HepG2 (cell line): ENCODE measurements at regions not wholly inside any gene's neighbourhood (a gene's known extent, or its start where the extent isn't known, plus 50 kb on each side); places are given as distances from the start of the nearest gene placed in this dataset.

Experiments used
- ATAC-seq: fragments of 200-7000 bp; cut with Tn5 transposase; 3 replicates; pipeline ENCODE4 v1.9.1; 2020; ENCODE audit warnings: mild to moderate bottlenecking, moderate library complexity
- BruUV-seq: library from RNA; stranded (reverse); fragments of 400-500 nt; replicated peaks from 2 replicates; lab custom pipeline; 2021; lab: Mats Ljungman, UMichigan
- CTCF ChIA-PET: fragments of 300-600 bp; formaldehyde crosslinking; extraction: SDS; loops from one replicate; lab custom pipeline; 2021; ENCODE audit warnings: low total read pairs, inconsistent platforms, low intra/inter-chr PET ratio; lab: Yijun Ruan, JAX
- POLR2A ChIA-PET: fragments of 350-600 bp; sonication (Branson Sonifier 250); formaldehyde crosslinking; loops from one replicate; lab custom pipeline; 2020; ENCODE audit warnings: antibody characterized with exemption, inconsistent platforms; lab: Yijun Ruan, JAX
- DNase-seq: peaks from one replicate; pipeline ENCODE4 v3.0.0-alpha.2; 2015; ENCODE audit warnings: low spot score
- FAIRE-seq: peaks from 3 replicates; lab custom pipeline; 2011; peaks lifted over from hg19 to GRCh38; lab: Jason Lieb, UNC
- H2AFZ ChIP-seq: one replicate; pipeline ENCODE4 v1.6.1; 2011; ENCODE audit warnings: low read length, inconsistent platforms
- H3K27ac ChIP-seq: fragments of 300-600 bp; 3 replicates; pipeline ENCODE4 v1.8.0; 2011; ENCODE audit warnings: mixed run types, mild to moderate bottlenecking, mixed read lengths, low read length, inconsistent platforms; ENCODE audit not compliant: insufficient read depth; ENCODE audit errors: extremely low read length
- H3K27me3 ChIP-seq, 2 experiments: fragments of 200-600 bp in 1 of 2; 2 replicates in 1 of 2; 3 replicates in 1 of 2; pipeline versions ENCODE4 v1.6.0 to v1.8.0; 2011; ENCODE audit warnings: low read length in 2 of 2, mild to moderate bottlenecking in 2 of 2, moderate library complexity in 2 of 2, inconsistent platforms in 1 of 2; ENCODE audit not compliant: insufficient read depth in 2 of 2, control insufficient read depth in 1 of 2
- H3K36me3 ChIP-seq, 2 experiments: fragments of 200-600 bp in 1 of 2; replicated peaks in 1 of 2; 2 replicates in 1 of 2; 3 replicates in 1 of 2; pipeline versions ENCODE4 v1.5.1 to v1.8.0; 2011; ENCODE audit warnings: low read length in 2 of 2, inconsistent platforms in 1 of 2; ENCODE audit not compliant: insufficient read depth in 2 of 2, control insufficient read depth in 1 of 2
- H3K4me1 ChIP-seq: 2 replicates; pipeline ENCODE4 v1.5.1; 2012; ENCODE audit warnings: low read length, inconsistent platforms; ENCODE audit not compliant: insufficient read depth
- H3K4me2 ChIP-seq: 2 replicates; pipeline ENCODE4 v1.6.0; 2011; ENCODE audit warnings: low read depth, low read length, inconsistent platforms
- H3K4me3 ChIP-seq, 3 experiments: fragments of 200-600 bp in 1 of 3; sonication (generic), shearing (Covaris generic) in 1 of 3; replicated peaks in 1 of 3; 2 replicates each; pipeline ENCODE4 v1.5.1; 2011 to 2016; ENCODE audit warnings: low read length in 3 of 3, inconsistent platforms in 2 of 3, low read depth in 2 of 3, mild to moderate bottlenecking in 2 of 3, control low read depth in 1 of 3, mixed read lengths in 1 of 3; ENCODE audit not compliant: insufficient read depth in 1 of 3
- H3K79me2 ChIP-seq: one replicate; pipeline ENCODE4 v1.6.1; 2011; ENCODE audit warnings: low read length, inconsistent platforms; ENCODE audit not compliant: insufficient read depth
- H3K9ac ChIP-seq: 2 replicates; pipeline ENCODE4 v1.6.0; 2011; ENCODE audit warnings: mild to moderate bottlenecking, low read depth, low read length, inconsistent platforms; ENCODE audit not compliant: insufficient read depth
- H3K9me3 ChIP-seq: 2 replicates; pipeline ENCODE4 v1.5.1; 2012; ENCODE audit warnings: mild to moderate bottlenecking, low read length
- H4K20me1 ChIP-seq: 2 replicates; pipeline ENCODE4 v1.6.0; 2011; ENCODE audit warnings: inconsistent platforms, mild to moderate bottlenecking, low read length, moderate library complexity; ENCODE audit not compliant: insufficient read depth
- DR1 ChIP-seq: sonication (generic); formaldehyde crosslinking; IDR thresholded peaks from 2 replicates; pipeline ENCODE4 v1.8.0; 2021; ENCODE audit warnings: mild to moderate bottlenecking, missing genetic modification reagents, inconsistent platforms
- NR3C1 ChIP-seq: sonication (generic); formaldehyde crosslinking; IDR thresholded peaks from 2 replicates; pipeline ENCODE4 v1.4.0; 2020; ENCODE audit warnings: missing genetic modification reagents
- RFXAP ChIP-seq: sonication (generic); formaldehyde crosslinking; IDR thresholded peaks from 2 replicates; pipeline ENCODE4 v1.4.0; 2020; ENCODE audit warnings: missing genetic modification reagents, borderline replicate concordance
- THAP9 ChIP-seq: sonication (generic); formaldehyde crosslinking; IDR thresholded peaks from 2 replicates; pipeline ENCODE4; 2020; ENCODE audit warnings: missing genetic modification reagents, mild to moderate bottlenecking, borderline replicate concordance
- ZNF3 ChIP-seq: IDR thresholded peaks from 2 replicates; pipeline ENCODE4 v1.7.0; 2017; ENCODE audit warnings: inconsistent platforms
- ZNF326 ChIP-seq: sonication (generic); formaldehyde crosslinking; IDR thresholded peaks from 2 replicates; pipeline ENCODE4 v1.4.0; 2020; ENCODE audit warnings: missing genetic modification reagents, borderline replicate concordance
- ZNF615 ChIP-seq: sonication (generic); formaldehyde crosslinking; IDR thresholded peaks from 2 replicates; pipeline ENCODE4 v1.5.0; 2020; ENCODE audit warnings: mild to moderate bottlenecking, missing genetic modification reagents, borderline replicate concordance
- WGBS: methylation state at CpG from one replicate; pipeline ENCODE4 v1.1.6; 2017; ENCODE audit warnings: low lambda C conversion rate; 5-methylcytosine and 5-hydroxymethylcytosine counted together
- in situ Hi-C: cut with HindIII; loops from 2 replicates; pipeline ENCODE4 v1.10.0; 2017; ENCODE audit warnings: low pct_unique_long_range_greater_than_20kb; ENCODE audit not compliant: extremely low pct_ligation_motif_present
- intact Hi-C: fragments of 100-400 bp; cut with micrococcal nuclease; formaldehyde crosslinking; loops from one replicate; pipeline ENCODE4 v1.10.0; 2022; ENCODE audit not compliant: unreplicated experiment

- no peaks in the 10 kb centered on the region for H3K79me2 ChIP-seq
- no peaks in the 10 kb centered on the region for H3K36me3 ChIP-seq
- H3K27me3 ChIP-seq: peaks cover 0 to 18% of the 10 kb centered on the region in 2 experiments; a peak in 2 of 5 replicates
- DNase-seq (no peak), ATAC-seq (no peak), FAIRE-seq (no peak)
- in situ Hi-C loops: no loop called here
- H3K4me2 ChIP-seq: no peak overlapping the region
- TF ChIP-seq NR3C1 (CRISPR knock-in tag) (no peak), ZNF326 (CRISPR knock-in tag) (no peak), THAP9 (CRISPR knock-in tag) (no peak), ZNF3 (CRISPR knock-in tag) (no peak), ZNF615 (no peak), DR1 (CRISPR knock-in tag) (no peak), RFXAP (CRISPR knock-in tag) (no peak)
- no TSS peak for BruUV-seq
- no peak overlapping the region for H3K27ac ChIP-seq
- H3K4me1 ChIP-seq: no peaks in the 10 kb centered on the region
- 17% methylated on average over 6 of the region's 6 CpGs for WGBS
- H2AFZ ChIP-seq: no peak overlapping the region
- no peaks in the 10 kb centered on the region for H4K20me1 ChIP-seq
- POLR2A ChIA-PET: no interaction called here
- no peak overlapping the region for H3K4me3 ChIP-seq
- H3K9me3 ChIP-seq: no peaks in the 10 kb centered on the region
- no peak overlapping the region for H3K9ac ChIP-seq
- intact Hi-C loops: no loop called here
- CTCF ChIA-PET: no interaction called here
Measured at GRCh38 chr7:26466007-26466406, 174.3 kb downstream of the SNX10 start.
